Neuron (in vitro differentiated cells): ENCODE measurements at regions not wholly inside any gene's neighbourhood (a gene's known extent, or its start where the extent isn't known, plus 50 kb on each side); places are given as distances from the start of the nearest gene placed in this dataset.

ENCODE experiments used
- H2AFZ ChIP-seq: one replicate; pipeline ENCODE4 v1.6.1; 2013; ENCODE audit warnings: low read depth, mild to moderate bottlenecking, inconsistent platforms, low read length, moderate library complexity
- H3K27me3 ChIP-seq: one replicate; pipeline ENCODE4 v1.6.1; 2013; ENCODE audit warnings: low read length; ENCODE audit not compliant: insufficient read depth
- H3K36me3 ChIP-seq: one replicate; pipeline ENCODE4 v1.6.1; 2013; ENCODE audit warnings: low read length; ENCODE audit not compliant: insufficient read depth
- H3K4me1 ChIP-seq: one replicate; pipeline ENCODE4 v1.6.1; 2013; ENCODE audit warnings: low read length; ENCODE audit not compliant: insufficient read depth
- H3K4me3 ChIP-seq: 2 replicates; pipeline ENCODE4 v1.5.1; 2013; ENCODE audit warnings: mild to moderate bottlenecking, low read length, moderate library complexity
- H3K9me3 ChIP-seq: one replicate; pipeline ENCODE4 v1.6.1; 2013; ENCODE audit warnings: low read length

DNA sequence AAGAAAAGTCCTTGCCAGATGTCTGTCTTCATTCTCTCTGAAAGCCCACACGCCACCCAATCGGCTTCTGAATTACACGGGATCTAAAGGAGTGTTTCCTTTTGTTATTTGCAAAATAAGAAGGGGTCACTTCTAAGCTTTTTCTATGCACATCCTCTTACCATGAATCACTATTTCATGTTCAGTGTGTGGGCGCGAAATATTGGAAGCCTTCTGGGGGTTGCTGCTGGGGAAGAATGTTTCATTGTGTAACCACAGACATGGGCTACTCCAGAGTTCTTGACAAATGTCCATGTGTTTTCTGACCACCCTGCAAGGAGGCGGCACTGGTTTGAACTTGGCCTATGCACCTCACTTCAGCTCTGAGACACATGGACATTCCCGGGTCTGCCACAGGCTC is 133.6 kb upstream of the APCDD1 start:
- H2AFZ ChIP-seq, result no peak overlapping the region
- H3K27me3 ChIP-seq, result no peaks in the 10 kb centered on the region
- H3K4me3 ChIP-seq, result no peak overlapping the region
- no peaks in the 10 kb centered on the region for H3K4me1 ChIP-seq
- H3K9me3 ChIP-seq, result no peaks in the 10 kb centered on the region
- no peaks in the 10 kb centered on the region for H3K36me3 ChIP-seq

- Histone ChIP-seq H3K27me3 (no peaks in the 10 kb centered on the region), H2AFZ (no peak overlapping the region), H3K4me3 (no peak overlapping the region), H3K9me3 (no peaks in the 10 kb centered on the region), H3K36me3 (no peaks in the 10 kb centered on the region), H3K4me1 (no peaks in the 10 kb centered on the region)
Observed at GRCh38 chr18:10321576-10321975, 132.9 kb upstream of the APCDD1 start.

DNA sequence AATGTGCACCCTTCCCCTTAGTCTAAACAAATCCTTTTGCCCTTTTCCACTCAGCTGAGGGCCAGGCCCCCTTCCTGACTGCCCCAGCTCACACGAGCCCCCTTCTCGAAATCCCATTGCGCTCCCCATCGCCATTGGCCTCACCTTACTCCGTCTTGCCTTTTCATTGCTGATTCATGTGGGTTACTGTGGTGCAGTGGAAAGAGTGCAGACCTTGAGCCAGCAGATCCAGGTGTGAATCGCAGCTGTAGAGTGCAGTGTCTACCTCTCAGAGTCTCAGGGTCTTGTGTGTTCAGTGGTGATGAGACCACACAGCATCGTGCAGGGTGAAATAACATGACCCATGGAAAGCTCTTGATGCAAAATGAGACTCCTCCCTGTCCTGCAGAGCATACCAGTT is 132.4 kb upstream of the APCDD1 start:
- no peaks in the 10 kb centered on the region for H3K4me1 ChIP-seq
- no peak overlapping the region for H2AFZ ChIP-seq
- no peaks in the 10 kb centered on the region for H3K27me3 ChIP-seq
- no peaks in the 10 kb centered on the region for H3K9me3 ChIP-seq
- no peaks in the 10 kb centered on the region for H3K36me3 ChIP-seq
- H3K4me3 ChIP-seq, result no peak overlapping the region

DNA sequence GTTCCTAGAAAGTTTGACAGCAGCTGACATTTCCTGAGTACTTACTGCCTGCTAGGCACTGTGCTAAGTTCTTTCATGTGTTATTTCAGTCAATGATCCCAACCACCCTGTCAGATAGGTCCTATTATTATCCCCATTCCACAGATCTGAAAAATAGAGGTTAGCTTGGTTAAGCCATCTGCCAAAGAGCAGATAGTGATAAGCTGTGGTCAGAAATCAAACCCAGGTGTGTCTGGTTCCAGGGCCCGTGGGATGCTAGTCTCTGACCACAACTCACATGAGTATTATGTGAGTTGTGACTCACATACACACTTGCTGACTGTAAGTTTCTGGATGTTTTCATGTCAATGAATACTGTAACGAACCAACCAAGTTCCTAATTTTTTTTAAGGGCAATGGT is 132.0 kb upstream of the APCDD1 start:
- H3K4me1 ChIP-seq, result no peaks in the 10 kb centered on the region
- no peak overlapping the region for H3K4me3 ChIP-seq
- no peak overlapping the region for H2AFZ ChIP-seq
- no peaks in the 10 kb centered on the region for H3K27me3 ChIP-seq
- H3K9me3 ChIP-seq, result no peaks in the 10 kb centered on the region
- no peaks in the 10 kb centered on the region for H3K36me3 ChIP-seq

GRCh38 chr18:10329101-10329500 is 125.3 kb upstream of the APCDD1 start:
- H2AFZ ChIP-seq, result no peak overlapping the region
- no peak overlapping the region for H3K4me3 ChIP-seq
- no peaks in the 10 kb centered on the region for H3K36me3 ChIP-seq
- H3K4me1 ChIP-seq, result no peaks in the 10 kb centered on the region
- no peaks in the 10 kb centered on the region for H3K27me3 ChIP-seq
- no peaks in the 10 kb centered on the region for H3K9me3 ChIP-seq

GRCh38 chr18:10330428-10330827 is 124.0 kb upstream of the APCDD1 start:
- Histone ChIP-seq H3K4me3 (no peak overlapping the region), H3K4me1 (no peaks in the 10 kb centered on the region), H3K9me3 (peaks cover 2% of the 10 kb centered on the region), H3K27me3 (no peaks in the 10 kb centered on the region), H2AFZ (no peak overlapping the region), H3K36me3 (no peaks in the 10 kb centered on the region)

- H3K4me3 ChIP-seq, result no peak overlapping the region
- no peaks in the 10 kb centered on the region for H3K4me1 ChIP-seq
- no peak overlapping the region for H2AFZ ChIP-seq
- H3K27me3 ChIP-seq, result no peaks in the 10 kb centered on the region
- no peaks in the 10 kb centered on the region for H3K36me3 ChIP-seq
- peaks cover 2% of the 10 kb centered on the region for H3K9me3 ChIP-seq
Observed at GRCh38 chr18:10332452-10332851, 122.0 kb upstream of the APCDD1 start.

DNA sequence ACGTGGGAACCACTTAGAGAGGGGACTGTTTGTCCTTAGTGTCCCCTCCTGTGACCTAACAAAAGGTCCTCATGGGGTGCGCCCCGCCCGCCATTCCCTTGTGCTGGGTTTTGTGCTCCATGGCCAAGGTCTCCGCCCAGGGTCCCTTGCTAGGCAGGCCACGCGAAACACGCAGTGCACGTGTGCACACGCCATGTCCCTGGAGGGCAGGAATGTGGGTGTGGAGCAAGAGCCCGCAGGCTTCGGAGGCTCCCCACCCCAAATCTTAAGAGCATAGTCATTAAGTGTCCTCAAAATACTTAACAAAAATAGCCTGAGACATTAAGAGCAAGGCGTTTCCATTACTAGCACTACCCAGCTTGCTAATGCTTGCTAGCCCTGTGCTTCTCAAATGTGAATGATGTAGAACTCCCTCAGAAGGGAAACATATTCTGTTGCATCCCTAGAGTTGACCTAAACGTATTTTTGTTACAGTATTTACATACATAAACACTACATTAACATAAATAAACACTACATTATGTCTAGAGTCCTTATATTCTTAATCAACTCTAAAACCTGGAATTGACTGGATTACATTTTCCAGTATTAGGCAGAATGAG is 117.6 kb upstream of the APCDD1 start:
- no peaks in the 10 kb centered on the region for H3K4me1 ChIP-seq

DNA sequence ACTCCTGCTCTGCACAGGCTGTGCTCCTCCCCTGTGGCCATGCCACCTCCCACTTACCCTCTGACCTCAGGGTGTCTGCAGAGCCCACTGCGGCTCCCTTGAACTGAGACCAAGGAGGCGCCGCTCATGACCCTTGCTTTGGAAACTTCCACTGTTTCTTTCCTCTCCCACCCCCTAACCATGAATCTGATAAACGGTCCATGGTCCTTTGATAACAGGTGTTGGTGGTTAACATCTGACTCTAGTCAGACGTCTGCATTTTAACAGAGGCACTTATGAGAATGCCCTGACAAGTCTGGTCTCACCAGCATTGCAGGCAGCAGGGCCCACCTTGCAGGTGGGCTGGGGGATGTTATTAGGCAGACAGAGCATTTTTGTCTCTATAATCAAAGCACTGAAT is 113.6 kb upstream of the APCDD1 start:
- no peaks in the 10 kb centered on the region for H3K36me3 ChIP-seq
- no peak overlapping the region for H3K4me3 ChIP-seq
- H3K27me3 ChIP-seq, result no peaks in the 10 kb centered on the region
- H3K4me1 ChIP-seq, result no peaks in the 10 kb centered on the region
- no peak overlapping the region for H2AFZ ChIP-seq
- H3K9me3 ChIP-seq, result peaks cover 2% of the 10 kb centered on the region

More for the DNA sequence above, 117.6 kb upstream of the APCDD1 start:
- H3K9me3 ChIP-seq, result peaks cover 4% of the 10 kb centered on the region
- H2AFZ ChIP-seq, result no peak overlapping the region
- no peaks in the 10 kb centered on the region for H3K36me3 ChIP-seq
- no peak overlapping the region for H3K4me3 ChIP-seq
- H3K27me3 ChIP-seq, result no peaks in the 10 kb centered on the region

DNA sequence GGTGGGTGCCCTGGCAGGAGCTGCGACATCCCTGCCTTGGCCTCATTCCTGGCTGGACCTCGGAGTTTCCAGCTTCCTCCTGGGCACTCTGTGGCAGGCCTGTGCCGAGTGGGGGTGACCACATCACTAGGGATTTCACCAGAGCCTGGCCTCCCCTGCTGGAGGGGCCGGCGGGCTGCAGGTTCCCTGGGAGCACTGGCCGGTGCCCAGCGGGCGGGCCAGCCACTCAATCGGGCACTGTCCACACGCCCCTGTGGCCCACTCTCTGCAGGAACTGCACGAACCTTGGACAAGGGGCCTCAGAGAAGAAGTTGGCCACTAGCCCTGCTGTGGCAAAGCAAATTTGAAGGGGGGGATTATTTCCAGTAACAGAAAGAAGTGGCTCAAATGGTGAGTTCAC is 110.7 kb upstream of the APCDD1 start:
- Histone ChIP-seq H2AFZ (no peak overlapping the region), H3K27me3 (no peaks in the 10 kb centered on the region), H3K4me1 (no peaks in the 10 kb centered on the region), H3K4me3 (no peak overlapping the region), H3K36me3 (no peaks in the 10 kb centered on the region), H3K9me3 (peaks cover 2% of the 10 kb centered on the region)

DNA sequence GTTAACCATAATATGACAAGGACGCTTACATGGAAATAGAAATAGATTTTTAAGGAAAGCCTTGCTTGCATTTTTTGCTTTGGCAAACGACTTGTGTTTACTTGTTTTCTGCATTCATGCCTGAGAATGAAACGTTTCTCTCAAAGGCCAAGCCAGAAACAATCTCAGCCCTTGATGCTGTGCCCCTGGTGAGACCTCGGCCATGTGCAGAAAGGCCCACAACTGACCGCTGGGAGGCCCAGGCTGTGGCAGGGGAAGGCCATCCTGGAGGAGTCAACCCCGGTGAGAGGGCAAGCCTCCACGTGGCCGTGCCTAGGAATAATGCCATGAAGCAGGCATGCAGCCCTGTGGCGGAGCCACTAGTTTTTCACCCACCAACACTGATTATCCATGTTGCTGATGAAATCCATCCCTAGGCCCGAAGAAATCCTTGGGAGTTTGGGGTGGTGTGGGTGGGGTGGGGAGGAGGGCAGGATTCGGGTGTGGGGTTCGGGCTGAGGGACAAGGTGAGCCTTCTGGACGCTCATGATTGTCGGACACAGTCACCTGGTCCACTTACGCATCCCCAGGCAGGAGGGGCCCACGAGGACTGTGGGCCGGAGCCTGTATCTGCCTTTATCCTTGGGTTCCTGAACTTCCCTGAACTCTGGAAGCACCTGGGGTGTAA is 107.6 kb upstream of the APCDD1 start:
- H3K4me1 ChIP-seq, result peaks cover 8% of the 10 kb centered on the region
- H2AFZ ChIP-seq, result no peak overlapping the region
- H3K4me3 ChIP-seq, result no peak overlapping the region
- no peaks in the 10 kb centered on the region for H3K27me3 ChIP-seq
- no peaks in the 10 kb centered on the region for H3K9me3 ChIP-seq
- no peaks in the 10 kb centered on the region for H3K36me3 ChIP-seq

DNA sequence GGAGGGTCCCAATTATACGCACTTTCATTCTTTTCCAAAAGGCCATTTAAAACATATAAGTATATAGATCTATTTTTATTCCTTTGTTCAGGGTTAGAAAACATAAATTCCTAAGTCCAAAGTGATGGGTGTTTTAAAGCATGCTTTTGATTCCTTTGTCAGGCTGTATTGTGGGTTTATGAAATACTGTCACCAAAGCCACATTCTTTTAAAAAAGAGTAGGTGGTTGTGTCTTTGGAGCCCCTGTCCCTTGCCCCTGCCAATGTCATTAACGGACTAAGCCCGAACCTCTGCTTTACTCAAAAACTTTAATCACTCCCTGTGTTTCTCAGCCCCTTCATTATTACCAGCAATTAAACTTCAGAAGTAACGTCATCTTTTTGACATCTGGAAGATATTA is 104.9 kb upstream of the APCDD1 start:
- H3K36me3 ChIP-seq, result no peaks in the 10 kb centered on the region
- H2AFZ ChIP-seq, result no peak overlapping the region
- H3K27me3 ChIP-seq, result no peaks in the 10 kb centered on the region
- H3K4me3 ChIP-seq, result no peak overlapping the region
- no peaks in the 10 kb centered on the region for H3K9me3 ChIP-seq
- H3K4me1 ChIP-seq, result peaks cover 8% of the 10 kb centered on the region

DNA sequence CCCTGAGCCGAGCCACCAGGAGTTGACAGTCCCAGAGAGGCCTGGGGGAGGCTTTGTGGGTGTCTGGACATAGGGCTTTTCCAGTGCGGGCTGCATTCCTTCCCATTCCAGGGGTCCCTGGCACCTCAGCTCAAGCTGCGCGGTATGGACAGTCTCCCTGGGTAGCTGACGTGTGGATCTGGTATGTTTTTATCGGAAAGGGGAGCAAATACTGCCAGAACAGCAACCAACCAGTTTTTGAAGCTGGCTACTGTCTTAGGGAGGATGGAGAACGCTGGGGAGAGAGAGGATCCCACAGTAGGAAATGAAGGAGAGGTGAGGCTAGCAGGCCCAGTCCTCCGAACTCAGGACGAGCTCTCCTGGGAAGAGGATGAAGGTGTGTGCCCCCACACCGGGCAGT is 103.8 kb upstream of the APCDD1 start:
- H3K4me1 ChIP-seq, result peaks cover 8% of the 10 kb centered on the region
- no peak overlapping the region for H3K4me3 ChIP-seq
- no peak overlapping the region for H2AFZ ChIP-seq
- no peaks in the 10 kb centered on the region for H3K9me3 ChIP-seq
- no peaks in the 10 kb centered on the region for H3K36me3 ChIP-seq
- H3K27me3 ChIP-seq, result no peaks in the 10 kb centered on the region
